HG02623 (cell line): ENCODE measurements at regions not wholly inside any gene's neighbourhood (a gene's known extent, or its start where the extent isn't known, plus 50 kb on each side); places are given as distances from the start of the nearest gene placed in this dataset.

Experiments
- ATAC-seq: cut with Tn5 transposase; IDR thresholded peaks from one replicate; pipeline ENCODE4 v1.9.1; 2021; ENCODE audit warnings: moderate library complexity; ENCODE audit not compliant: unreplicated experiment

GRCh38 chr7:156234192-156234591 lies 406.4 kb upstream of the RNF32 start:
- no peak for ATAC-seq

DNA sequence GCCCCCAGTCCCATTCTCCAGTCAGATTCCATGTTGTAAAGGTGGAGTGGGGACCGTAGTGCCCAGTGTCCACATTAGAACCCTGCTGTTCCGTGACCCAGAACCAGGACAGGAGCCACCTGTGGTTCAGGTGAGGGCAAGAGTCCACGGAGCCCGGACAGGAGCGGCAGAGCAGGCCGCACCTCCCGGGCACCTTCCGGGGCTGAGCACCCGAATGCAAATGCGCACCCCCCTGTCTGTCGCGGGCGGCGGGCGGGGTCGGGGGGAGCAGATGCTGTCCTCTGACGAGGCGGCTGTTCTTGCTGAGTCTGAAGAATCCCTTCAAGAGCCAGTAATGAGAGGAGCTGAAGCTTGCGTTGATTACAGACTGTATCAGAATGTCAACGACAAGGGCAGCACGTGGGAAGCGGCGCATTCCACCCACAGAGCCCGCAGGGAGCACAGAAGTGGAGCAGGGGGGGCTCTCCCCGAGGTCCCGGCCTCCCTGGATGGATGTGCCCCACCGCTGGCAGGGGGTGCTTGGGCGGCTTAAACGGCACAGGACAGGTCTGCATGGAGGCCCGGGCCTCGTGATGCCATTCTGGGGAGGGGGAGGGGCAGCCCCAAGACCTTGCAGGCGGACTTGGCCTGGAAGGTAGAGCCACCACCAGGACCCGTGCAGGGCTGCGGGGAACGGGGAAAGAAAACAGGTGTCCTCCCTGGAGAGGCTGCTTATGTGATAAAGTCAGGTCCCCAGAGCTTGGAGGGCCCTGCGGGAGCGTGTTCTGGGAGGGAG lies 407.5 kb upstream of the RNF32 start:
- no peak for ATAC-seq

DNA sequence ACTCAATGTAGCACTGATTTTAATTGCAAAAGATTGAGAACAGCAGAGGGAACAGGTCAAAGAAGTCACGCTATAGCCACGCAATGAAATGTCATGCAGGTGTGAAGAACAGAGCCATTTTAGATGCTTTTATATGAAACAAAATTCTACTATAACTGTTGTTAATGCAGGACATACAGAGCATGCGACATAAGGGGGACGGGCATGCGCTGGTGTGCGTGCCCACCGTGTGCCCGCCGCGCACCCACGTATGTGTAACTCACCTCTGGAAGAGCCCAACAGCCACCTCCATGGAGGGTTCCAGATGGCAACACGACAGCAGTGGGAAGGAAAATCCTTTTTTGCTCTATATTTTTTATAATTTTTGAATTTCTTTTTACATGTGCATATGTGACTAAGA lies 410.0 kb upstream of the RNF32 start:
- ATAC-seq, result no peak

- ATAC-seq, result no peak
These were observed 412.6 kb upstream of the SHH start for GRCh38 chr7:156224833-156225225.

- no peak for ATAC-seq
These were observed 411.9 kb upstream of the SHH start for GRCh38 chr7:156223935-156224832.

- ATAC-seq, result no peak
These were observed 410.3 kb upstream of the SHH start for GRCh38 chr7:156222611-156223010.

GRCh38 chr7:156222151-156222550 lies 409.9 kb upstream of the SHH start:
- no peak for ATAC-seq

- no peak for ATAC-seq
These were observed 408.4 kb upstream of the SHH start for GRCh38 chr7:156220701-156221100.

GRCh38 chr7:156220078-156220605 lies 407.9 kb upstream of the SHH start:
- no peak for ATAC-seq

- ATAC-seq, result no peak
These were observed 407.2 kb upstream of the SHH start for GRCh38 chr7:156219307-156220077.

DNA sequence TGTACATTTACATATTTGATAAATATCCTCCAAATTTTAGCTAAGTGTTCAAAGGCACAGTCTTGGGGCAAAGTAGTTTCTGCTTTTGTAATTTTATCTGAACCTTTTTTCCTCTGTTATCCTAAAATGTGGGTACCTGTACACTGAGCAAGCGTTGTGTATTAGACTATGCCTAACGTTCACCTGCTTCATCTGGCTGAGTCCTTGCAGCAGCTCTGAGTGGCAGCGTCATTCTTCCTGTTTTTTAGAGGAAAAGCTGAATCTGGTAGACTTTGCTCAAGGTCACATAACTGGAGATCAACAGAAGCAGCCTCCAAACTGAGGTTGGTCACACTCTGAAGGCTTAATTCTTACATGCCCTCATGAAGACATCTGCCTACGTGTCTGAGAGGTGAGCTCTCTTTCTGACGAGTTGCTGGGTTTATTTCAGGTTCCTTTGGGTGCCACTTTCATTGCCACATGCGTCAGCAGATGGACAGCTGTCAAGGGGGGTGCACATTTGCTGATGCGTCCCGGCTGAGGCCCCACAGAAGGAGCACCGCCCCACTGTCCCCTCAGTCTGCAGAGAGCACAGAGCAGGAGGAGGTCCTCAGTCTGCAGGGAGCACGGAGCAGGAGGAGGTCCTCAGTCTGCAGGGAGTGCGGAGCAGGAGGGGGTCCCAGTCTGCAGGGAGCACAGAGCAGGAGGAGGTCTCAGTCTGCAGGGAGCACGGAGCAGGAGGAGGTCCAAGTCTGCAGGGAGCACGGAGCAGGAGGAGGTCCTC lies 406.5 kb upstream of the SHH start:
- no peak for ATAC-seq

- no peak for ATAC-seq
These were observed 405.5 kb upstream of the SHH start for GRCh38 chr7:156217803-156218202.

DNA sequence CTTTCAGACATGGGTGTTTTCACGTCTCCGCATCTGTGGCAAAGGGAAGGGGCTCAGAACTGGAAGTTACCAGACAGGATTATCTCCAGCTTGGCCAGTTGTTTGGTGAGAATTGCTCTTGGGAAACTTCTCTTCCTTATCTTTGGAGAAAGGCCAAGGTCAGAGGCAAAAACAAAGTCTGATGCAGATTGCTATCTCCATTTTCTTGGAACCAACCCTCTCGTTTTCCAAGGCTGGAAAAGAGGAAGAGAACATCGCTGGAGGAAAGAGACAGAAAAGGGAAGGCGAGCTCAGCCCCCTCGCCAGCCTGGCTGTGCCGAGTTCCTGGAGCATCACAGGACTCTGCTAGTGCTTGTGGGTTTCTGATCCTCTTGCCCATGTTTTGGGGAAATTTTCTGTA lies 396.8 kb upstream of the SHH start:
- ATAC-seq, result no peak

GRCh38 chr7:156207306-156207705 lies 395.0 kb upstream of the SHH start:
- no peak for ATAC-seq

GRCh38 chr7:156206174-156206573 lies 393.9 kb upstream of the SHH start:
- no peak for ATAC-seq

GRCh38 chr7:156204820-156205219 lies 392.6 kb upstream of the SHH start:
- no peak for ATAC-seq

GRCh38 chr7:156203923-156204322 lies 391.7 kb upstream of the SHH start:
- ATAC-seq, result no peak

DNA sequence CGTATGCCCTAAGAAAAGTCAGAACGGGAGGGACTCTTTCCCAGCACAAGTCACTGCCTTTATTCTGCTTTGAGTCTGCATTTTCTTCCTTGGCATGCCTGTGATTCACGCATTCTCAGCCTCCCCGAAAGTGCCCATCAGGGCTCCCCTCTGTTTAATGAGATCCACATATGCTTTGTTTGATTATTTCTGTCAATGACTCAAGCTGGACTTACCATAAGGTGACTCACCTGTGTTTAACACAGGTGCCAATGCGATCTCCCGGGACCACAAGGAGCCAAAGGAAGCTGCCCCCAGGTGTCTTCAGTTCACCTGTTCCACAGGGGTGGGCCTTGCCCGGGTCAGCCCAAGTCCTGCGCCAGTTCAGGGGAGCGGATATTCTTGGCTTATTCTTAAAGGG lies 386.0 kb upstream of the SHH start:
- no peak for ATAC-seq

- ATAC-seq, result no peak
These were observed 384.4 kb upstream of the SHH start for GRCh38 chr7:156196649-156197048.

DNA sequence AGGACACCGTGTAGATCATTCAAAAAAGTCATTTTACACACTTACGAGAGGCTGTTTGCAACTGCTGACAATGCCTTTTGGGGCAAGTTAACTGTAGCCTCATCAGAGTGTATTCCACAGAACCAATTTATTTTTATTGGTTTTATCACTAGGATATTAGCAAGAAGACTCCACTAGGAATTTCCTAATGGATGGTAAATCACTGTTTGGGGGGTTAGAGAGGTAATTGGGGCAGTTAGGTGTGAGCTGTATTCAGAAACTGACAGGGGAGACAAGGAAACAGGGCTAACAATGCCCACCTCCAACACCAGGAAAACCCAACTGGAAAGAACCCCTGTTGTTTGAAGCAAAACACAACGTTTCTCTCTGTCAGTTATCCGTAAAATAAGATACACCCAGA lies 383.0 kb upstream of the SHH start:
- ATAC-seq, result no peak
